Adrenal gland (tissue), 5 donors: ENCODE measurements at regions not wholly inside any gene's neighbourhood (a gene's known extent, or its start where the extent isn't known, plus 50 kb on each side); places are given as distances from the start of the nearest gene placed in this dataset.

Experiments used
- POLR2A ChIP-seq, 2 donors: fragments of 450-650 bp; IDR thresholded peaks; one replicate each; pipeline ENCODE4 v1.6.1; 2017; ENCODE audit warnings: antibody characterized with exemption in 2 of 2, mild to moderate bottlenecking in 2 of 2, moderate library complexity in 1 of 2
- TF ChIP-seq, protein P1 (sequence below), 6 experiments: fragments of 450-650 bp in 4 of 6; fragments of 200-600 bp in 2 of 6; sonication (generic) in 1 of 6; IDR thresholded peaks; 1 replicate in 5 of 6; 2 replicates in 1 of 6; pipeline versions ENCODE4 v1.5.1 to v1.8.0; 2016 to 2021; ENCODE audit warnings: antibody characterized with exemption in 6 of 6, mild to moderate bottlenecking in 2 of 6, moderate library complexity in 1 of 6
- donor health status: DM: no; HTN: no; CAD: no.

DNA sequence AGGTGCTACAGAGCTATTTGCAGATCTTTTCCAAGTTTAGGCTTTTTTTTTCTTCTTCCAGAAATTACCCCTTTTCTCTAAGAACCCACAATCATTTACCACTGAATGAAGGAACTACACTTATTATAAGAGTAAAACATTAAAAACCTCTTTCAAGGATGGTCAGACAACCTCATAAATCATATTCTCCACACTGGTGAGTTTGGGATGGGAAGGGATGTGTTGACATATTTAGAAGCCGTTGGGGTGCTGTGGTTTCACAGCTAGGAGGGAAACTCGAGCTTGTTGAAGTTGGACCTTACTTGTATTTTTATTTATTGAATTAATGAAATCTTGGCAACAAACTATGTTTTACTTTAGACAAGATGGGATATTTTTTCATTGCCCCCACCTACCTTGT lies 289.4 kb upstream of the MEIS1 start:
- TF ChIP-seq, protein P1, sequence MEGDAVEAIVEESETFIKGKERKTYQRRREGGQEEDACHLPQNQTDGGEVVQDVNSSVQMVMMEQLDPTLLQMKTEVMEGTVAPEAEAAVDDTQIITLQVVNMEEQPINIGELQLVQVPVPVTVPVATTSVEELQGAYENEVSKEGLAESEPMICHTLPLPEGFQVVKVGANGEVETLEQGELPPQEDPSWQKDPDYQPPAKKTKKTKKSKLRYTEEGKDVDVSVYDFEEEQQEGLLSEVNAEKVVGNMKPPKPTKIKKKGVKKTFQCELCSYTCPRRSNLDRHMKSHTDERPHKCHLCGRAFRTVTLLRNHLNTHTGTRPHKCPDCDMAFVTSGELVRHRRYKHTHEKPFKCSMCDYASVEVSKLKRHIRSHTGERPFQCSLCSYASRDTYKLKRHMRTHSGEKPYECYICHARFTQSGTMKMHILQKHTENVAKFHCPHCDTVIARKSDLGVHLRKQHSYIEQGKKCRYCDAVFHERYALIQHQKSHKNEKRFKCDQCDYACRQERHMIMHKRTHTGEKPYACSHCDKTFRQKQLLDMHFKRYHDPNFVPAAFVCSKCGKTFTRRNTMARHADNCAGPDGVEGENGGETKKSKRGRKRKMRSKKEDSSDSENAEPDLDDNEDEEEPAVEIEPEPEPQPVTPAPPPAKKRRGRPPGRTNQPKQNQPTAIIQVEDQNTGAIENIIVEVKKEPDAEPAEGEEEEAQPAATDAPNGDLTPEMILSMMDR (IDR thresholded peaks at IDR 0.05) = no peak
- no peak for TF ChIP-seq POLR2A (IDR thresholded peaks at IDR 0.05)
